SKM-1 treated with dmso at 0.1 percent for 144 hours (cell line): ENCODE measurements at regions not wholly inside any gene's neighbourhood (a gene's known extent, or its start where the extent isn't known, plus 50 kb on each side); places are given as distances from the start of the nearest gene placed in this dataset.
A peak's percentile ranks its signal among the peaks of the same experiment; 100 is the strongest.
"Not testable (repeated sequence)": the region's sequence is repeated elsewhere in the genome, so short reads cannot be mapped to it uniquely, and the experiment has no call there.

ENCODE experiments used
- DNase-seq: peaks from one replicate; lab custom pipeline; 2025; ENCODE audit not compliant: unreplicated experiment; lab: John Stamatoyannopoulos, UW

DNA sequence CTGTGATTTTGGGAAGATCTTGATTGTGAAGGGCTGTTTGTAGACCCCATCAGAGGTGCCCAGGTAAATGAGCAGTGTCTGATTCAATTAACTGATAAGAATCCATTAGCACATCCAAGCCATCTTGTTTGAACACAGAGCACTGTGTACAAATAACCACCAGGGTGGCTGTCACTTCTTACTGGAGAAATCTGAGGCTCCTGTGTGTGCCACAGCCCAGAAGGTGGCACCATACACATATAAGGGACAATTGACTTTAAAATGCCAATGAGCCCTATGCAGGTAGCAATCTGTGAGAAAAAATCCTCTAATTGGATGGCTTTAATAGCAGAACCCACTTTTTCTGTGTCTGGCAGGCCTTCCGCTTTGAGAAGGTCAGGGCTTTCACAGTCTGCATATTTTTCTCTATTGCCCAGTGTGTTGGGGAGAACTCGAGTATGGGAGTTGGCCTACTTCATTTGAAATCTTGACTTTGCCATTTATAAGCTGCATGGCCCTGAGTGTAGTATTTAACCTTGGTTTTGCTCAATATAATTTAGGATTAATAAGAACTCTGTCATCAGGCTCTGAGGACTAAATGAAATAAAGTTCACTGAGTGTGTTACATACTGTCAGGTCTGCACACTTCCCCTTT is 517.4 kb downstream of the CCSER2 start:
- peak; percentile 25 for DNase-seq

DNA sequence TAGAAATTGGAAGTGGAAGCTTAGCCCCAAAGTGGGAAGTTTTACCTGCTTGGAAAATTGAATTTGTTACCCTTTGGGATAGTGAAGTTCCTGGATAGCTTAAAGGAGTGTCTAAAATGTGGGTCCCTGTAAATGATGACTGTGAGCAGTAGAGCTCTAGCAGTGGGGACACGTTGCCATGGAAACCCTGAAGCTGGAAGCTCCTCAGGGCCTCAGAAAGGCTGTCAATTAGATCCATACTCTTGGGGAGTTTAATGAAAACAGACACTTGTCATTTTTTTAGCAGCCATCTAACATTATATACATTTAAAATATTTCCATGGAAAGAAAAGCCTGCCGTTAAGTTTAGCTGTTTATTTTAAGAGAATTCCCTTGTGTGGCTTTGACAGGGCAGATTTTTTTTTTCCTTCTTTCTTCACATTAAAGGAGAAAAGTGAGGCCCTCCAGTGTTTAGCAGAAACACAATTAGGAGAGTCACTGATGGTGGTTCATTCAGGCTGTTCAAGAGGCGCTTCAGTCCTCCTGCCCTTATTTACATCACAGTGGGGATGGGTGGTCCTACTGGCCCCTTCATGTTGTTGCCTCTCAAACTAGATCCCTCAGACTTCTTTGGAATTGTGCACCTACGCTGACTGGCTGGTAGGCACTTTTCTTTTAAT is 518.4 kb downstream of the CCSER2 start:
- no peak for DNase-seq

DNA sequence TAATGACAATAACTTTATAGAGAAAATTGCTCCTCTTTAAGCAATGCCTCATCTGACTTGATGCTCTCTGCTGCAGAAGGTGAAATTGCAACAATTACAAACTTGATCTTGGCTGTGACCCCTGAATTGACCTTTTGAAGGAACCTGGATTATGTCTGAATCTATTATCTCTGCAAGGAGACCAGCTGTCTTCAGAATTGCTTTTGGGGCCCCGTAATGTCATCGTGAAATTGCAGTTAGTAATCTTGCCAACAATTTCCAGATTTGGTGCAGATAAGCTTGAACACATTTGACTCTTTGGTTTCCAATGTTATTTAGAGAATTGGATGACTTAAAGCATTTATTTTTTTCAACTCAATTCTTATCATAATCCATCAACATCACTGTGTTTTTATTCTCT is 520.6 kb downstream of the CCSER2 start:
- no peak for DNase-seq

DNA sequence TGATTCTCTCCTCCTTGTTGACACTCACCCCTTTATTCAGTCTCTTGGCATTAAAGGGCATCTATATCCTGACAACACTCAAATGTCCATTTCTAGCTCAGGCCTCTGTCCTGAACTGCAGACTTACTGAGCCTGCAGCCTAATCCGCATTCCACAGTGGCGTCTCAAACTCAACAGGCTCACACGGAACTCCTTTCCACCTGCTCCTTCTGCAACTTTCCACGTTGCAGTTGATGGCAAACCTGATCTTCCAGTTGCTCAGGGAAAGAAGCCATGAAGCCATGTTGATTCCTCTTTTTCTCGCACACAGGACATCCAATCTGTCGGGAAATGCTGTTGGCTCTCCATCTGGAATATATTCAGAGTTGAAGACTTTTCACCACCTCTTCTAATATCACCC is 522.4 kb downstream of the CCSER2 start:
- no peak for DNase-seq

DNA sequence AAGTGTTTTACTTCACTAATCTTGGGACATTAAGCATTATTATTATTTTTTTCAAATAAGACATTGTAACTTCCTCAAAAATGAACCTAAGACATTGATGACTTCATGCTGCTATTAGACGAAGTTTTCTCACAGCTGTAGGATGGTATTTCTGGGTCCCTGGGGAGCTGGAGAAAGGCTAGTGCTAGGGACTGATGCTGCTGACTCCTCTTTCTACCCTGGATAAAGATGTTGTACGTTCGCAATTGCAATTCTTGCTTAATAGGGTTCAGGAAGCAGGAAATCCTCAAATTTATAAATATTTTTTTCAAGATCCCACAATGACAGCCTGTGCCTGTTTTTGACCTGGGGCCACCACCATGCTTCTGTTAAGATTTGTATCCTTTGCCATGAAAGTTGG is 526.0 kb downstream of the CCSER2 start:
- DNase-seq, result no peak

DNA sequence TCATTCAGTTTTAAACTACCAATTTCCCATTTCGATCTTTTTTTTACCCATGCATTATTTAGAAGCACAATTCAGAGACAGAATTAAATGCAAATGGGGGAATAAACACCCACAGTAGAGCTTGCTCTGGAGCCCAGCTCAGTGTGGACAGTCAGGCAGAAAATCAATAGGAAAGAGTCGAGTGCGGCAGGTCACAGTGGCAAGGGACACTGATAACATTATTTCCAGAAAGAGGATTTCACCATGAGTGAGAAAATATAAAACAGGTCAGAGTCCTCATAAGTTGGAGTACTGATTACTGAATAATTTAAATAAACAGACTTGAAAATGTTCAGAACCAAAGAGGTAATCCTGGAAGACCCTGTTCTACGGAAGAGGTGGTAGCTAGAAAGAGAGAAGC is 532.5 kb downstream of the CCSER2 start:
- no peak for DNase-seq

DNA sequence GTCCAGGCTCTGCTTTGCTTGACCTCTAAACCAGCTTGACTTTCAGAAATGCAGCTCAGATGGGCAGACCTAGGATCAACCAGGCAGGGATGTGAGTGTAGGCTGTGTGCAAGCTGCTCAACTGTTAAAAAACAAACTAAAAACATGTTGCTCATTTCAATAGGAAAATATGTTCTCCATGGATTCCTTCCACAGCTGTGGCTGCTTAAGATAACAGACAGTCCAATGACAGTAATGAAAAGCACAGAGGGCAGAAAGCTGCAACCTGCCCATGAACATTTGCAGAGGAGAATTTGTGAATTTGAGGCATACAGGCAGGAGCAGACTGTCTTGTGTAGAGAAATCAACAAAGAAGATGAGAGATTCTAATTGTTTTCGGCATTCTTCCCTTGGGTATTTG is 534.2 kb downstream of the CCSER2 start:
- DNase-seq, result no peak

DNA sequence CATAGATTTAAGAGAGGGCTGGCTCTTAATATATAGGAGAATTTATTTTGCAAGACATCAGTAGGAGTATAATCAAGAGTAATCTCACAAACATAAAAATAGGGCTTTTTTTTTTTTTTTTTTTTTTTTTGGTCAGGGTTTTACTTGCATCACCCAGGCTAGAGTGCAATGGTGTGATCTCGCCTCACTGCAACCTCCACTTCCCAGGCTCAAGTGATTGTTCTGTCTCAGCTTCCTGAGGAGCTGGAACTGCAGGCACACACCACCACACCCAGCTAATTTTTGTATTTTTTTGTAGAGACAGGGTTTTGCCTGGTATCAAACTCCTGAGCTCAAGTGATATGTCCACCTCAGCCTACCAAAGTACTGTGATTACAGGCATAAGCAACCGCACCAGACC is 535.3 kb downstream of the CCSER2 start:
- no peak for DNase-seq

DNA sequence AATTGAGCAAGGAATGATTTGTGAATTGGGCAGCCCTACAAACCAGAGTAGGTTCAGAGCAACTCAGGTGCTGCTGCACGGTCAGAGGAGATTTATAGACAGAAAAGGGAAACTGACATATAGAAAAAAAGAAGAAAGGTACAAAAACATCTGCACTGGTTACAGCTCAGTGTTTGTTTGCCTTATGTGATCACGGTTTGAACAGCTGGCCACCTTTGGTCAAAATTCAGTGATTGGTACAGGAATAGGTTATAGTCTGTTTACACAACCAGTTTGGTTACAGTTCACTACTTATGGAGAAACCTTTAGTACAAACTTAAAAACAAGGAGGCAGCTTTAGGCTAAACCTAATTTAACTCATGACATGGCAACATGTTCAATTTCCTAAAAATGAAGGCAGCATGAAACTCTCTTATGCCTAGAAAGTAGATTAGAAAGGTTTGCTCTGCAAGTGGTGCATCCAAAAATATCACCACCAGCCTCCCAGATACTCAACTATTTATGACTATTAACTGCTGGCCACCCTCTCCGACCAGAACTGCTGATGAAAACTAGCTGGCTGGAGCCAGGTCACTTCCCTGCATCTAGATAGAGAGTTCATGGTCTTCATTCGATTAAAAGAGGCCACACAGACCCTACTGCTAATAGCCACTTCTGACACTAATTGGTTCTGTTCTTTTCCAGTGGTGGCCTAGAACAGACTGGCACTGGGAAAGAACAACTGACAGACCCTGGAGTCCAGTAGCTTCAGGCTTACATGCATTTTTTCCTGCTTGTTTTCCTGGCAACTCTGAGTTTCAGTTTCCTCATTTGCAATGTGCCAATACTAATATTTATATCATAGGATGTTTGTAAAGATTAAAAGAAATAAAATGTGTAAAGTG is 548.0 kb downstream of the CCSER2 start:
- no peak for DNase-seq

DNA sequence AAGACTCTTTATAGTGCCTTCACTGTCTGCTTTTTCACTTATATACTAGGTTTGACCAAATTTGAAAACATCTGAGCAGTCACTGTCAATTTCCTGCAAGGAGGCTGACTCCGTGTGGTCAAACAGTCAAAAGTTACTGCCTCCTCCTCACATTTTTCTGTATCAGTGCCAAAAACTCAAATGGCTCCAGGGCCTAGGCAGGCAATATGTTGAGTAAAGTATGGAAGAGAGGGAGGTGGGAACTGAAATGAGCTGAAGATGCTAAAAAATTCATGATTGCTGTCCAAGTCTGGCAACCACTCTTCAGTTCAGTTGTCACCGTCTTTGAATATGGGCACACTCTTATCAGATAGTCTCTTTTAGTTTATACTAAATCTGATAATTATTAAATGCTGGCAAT is 551.6 kb downstream of the CCSER2 start:
- DNase-seq, result no peak

DNA sequence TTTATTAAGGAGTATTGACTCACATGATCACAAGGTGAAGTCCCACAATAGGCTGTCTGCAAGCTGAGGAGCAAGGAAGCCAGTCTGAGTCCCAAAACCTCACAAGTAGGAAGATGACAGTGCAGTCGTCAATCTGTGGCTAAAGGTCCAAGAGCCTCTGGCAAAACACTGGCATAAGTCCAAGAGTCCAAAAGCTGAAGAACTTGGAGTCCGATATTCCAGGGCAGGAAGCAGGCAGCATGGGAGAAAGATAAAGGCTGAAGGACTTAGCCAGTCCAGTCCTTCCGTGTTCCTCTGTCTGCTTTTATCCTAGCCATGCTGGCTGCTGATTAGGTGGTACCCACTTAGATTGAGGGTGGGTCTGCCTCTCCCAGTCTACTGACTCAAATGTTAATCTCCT is 553.3 kb downstream of the CCSER2 start:
- not testable (repeated sequence) for DNase-seq

DNA sequence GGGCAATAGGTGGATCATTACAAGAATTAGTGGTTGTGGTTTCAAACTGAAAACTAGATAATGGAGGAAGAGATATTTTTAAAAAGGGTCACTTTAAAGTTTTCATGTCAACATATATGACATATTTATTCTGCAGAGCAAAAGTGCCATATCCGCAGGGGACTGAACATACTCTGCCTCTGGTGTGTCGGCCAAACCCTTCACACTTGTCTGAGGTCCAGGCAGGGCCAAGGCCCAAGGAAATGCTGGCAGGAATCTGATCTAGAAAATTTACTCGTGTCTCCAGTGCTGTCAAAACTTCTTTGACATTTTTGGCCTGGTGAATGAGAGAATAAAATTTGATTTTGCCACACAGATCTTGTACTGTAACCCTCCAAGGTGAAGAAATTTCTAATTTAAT is 562.3 kb downstream of the CCSER2 start:
- no peak for DNase-seq

DNA sequence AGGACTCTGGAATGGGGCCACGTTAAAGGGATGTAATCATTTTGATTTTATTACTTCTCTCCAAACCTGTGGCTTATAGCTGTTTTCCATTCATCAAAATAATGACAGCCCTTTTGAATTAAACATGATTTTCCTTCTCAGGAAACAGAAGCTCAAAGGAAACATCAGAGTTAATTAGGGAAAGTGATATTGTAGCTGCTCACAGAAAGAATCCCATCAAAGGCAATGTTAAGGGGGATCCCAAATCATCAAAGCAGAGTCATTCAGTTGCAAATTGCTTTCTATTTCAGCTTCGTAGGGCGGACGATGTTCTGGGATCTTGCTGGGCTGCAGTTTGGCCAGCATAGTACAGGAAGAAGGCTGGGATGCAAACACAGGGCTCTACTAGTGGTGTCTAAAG is 563.2 kb downstream of the CCSER2 start:
- no peak for DNase-seq

DNA sequence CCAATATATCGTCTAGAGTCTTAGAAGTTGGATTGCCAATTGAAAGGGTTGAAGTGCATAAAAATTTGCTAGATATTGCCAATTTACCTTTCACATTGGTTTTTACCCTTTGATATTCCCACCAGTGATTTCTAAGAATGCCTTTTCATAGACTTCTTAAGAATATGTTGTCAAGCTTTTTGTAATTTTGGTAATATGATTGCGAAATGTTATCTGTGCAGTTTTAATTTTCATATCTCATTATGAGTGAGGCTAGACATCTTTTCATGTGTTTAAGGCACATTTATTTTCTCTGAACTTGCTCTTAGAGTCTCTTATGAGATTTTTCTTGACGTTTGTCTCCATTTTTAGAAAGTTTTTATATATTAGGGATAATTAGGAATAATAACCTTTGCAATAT is 567.2 kb downstream of the CCSER2 start:
- DNase-seq, result no peak

DNA sequence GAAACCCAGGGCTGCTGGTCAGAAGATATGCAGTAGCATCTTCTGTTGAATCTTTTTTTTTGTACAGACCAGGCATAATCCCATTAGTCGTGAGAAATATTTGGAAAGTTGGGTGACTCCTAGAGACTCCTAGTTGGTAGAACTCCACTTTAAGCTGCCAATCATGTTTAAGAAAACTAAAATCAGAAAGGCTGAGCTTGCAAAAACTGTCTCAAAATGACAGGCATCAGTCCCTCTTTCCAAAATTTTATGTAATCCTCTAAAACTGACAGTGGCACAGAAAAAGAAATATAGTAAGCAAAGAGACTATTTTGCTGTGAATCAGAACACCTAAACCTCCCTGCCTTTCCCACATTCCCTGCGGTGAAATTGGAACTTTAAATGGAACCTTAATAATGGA is 568.5 kb downstream of the CCSER2 start:
- no peak for DNase-seq

DNA sequence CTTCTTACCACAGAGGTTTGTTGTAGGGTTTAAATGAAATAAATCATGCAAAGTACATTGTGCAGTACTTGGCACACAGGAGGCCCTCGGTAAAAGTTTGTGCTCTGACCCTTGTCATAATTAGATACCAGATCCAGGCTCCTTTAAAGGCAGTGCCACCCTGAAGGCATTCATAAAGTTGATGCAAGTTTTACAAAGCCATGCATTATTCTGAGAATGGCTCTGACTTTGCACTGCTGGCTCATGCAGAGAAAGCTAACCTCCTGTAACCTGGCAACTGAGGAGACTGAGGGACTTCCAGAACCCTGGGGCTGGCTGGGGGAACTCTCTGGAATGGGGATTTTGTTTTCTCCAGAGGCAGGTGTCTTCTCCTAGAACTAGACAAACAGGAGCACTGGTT is 570.9 kb downstream of the CCSER2 start:
- DNase-seq, result no peak

DNA sequence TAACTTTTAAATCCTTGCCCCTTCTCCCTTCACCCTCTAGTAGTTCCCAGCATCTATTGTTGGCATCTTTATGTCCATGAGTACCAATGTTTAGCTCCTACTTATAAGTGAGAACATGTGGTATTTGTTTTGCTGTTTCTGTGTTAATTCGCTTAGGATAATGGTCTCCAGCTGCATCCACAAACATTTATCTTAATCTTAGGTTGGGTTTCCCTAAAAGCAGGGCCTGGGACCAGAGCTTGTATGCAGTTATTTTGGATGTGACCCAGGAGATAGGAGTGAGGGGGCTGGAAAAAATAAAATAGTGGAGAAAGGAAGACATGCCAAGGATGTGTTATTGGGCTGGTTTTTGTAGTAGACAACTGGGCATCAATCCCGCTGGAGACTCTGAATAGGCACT is 571.8 kb downstream of the CCSER2 start:
- no peak for DNase-seq

DNA sequence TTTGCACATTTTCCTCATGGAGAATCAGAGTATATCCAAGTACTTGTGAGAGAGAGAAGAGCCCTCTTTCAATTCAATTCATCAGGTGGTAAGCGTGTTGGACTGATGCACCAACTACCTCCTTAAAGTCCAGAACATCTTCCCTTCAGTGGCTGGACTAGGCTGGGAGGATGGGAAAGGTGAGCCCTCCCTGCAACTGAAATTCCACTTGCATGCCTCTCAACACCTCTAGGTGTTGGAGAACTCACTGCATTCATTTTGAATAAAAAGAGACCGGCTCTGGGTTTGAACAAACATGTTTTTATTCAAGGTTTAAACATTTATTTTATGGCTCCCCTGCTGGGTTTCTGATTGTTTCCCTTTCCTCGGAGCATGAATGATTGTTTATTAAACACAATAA is 573.5 kb downstream of the CCSER2 start:
- no peak for DNase-seq

DNA sequence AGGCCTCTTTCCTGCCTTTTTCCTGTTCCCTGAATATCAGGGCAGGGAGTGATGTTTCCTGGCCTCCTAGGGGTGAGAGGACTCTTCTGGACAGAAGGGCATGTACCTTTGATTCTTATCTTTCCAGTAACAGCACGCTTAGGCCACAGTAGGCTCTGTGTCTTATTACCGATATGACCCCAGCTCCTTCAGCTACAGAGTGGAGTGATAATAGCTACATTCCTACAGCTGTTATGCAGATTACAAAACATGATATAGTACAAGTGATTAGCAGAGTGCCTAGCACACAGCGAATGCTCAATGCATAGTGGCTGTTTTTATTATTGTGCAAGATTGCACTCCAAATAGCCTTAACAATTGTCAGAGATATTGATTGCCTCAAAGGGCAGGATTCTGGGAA is 574.2 kb downstream of the CCSER2 start:
- no peak for DNase-seq

DNA sequence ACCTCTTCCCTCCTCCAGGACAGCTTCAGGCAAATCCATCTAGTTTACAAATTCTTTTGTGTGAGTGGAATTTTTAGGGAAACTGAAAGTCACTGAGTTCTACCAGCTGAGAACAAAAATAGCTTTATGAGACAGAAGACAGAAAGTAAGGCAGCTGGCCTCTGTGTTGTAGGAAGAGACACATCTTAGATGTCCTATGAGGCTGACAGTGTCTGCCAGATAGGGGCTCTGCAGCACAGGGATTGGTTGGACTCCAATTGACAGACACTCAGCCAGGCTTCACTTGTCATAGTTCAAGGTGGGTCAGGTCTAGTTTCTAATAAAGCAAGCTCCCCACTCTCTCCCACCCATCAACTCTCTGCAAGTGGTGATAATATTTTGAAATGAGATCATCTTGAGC is 574.9 kb downstream of the CCSER2 start:
- no peak for DNase-seq

DNA sequence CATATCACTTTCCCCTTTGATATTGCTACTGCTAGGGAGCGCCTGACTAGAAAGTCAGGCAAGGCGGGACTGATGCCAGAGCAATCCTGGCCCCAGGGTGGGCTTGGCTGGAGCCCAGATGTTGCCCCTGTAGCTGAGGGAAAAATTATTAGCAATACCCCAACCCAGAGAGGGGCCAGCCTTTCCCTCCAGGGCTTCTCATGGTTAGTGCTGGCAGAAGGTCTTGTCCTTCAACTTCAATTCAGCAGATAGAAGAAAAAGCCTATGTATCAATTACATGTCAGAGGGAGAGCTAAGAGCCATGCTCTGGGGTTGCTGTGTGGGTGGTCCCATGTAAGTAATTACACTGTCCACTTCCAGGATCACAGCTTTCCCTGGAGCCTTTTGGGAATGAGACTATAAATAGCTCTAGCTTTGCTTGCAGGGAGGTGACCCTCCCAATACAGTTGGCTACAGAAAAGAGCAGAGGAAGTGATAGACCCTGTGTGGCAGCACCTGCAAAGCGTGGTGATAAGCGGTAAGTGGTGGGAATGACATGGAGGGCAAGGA is 579.1 kb downstream of the CCSER2 start:
- no peak for DNase-seq

DNA sequence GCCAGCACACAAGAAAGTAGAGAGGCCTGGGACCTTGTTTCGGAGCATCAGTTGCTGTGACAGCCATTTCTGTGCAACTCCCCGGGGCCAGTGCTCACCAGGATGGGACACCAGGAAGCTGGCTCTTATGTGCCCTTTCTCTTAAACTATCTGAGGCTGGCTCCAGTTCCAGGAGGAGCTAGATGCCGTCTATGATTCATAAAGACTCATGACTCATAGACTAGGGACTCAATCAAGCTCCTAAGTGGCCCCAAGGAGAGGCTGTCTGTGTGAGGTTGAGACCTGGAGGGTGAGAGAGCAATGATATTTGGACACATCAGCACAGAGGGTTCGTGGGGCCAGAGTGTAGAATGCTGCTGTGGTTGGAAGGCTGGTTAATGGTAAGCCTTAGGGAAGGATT is 580.1 kb downstream of the CCSER2 start:
- no peak for DNase-seq
